ENCODE measurements at regions not wholly inside any gene's neighbourhood (a gene's known extent, or its start where the extent isn't known, plus 50 kb on each side); places are given as distances from the start of the nearest gene placed in this dataset.

- no peak for TF ChIP-seq CTCF (conservative IDR thresholded peaks at IDR 0.05)
- no peak overlapping the region for H3K27ac ChIP-seq
Measured at GRCh38 chr5:176734756-176735342, 75.5 kb upstream of the UNC5A start.

DNA sequence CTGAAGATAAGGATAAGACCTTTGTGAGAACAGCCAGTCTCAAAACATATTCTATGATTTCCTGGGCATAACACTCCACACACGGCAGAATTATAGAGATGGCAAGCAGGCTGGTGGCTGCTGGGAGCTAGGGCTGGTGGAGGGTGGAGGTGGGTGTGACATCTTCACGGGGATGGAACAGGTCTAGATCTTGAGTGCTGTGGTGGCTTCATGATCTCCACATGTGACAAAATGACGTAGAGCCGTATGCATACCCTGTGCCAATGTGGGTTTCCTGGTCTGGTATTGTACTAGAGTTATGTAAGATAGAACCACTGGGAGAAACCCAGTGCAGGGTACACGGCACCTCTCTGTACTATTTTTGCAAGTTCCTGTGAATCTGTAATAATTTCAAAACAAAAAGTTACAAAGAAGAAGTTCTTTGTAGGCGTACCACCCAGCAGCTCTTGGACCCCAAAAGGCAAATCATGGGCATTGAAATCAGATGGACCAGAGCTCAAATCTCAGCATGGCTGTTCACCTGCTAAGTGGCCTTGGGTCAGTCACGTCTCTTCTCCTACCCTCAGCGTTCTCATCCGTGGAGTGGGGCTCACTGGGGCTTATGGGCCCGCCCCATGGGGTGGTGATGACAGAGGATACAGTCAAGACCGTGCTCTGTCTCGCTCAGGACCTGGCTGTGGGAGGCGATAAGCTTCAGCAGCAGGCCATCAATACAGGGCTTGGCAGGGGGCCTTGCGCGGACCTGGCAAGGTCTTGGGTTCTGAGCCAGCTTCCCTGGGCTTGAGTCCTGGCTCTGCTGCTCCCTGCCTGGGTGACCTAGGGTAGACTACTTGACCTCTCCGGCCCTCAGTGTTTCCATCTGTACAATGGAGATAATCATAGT is 74.7 kb upstream of the UNC5A start:
- H3K27ac ChIP-seq, result no peak overlapping the region
- no peak for TF ChIP-seq CTCF (conservative IDR thresholded peaks at IDR 0.05)

DNA sequence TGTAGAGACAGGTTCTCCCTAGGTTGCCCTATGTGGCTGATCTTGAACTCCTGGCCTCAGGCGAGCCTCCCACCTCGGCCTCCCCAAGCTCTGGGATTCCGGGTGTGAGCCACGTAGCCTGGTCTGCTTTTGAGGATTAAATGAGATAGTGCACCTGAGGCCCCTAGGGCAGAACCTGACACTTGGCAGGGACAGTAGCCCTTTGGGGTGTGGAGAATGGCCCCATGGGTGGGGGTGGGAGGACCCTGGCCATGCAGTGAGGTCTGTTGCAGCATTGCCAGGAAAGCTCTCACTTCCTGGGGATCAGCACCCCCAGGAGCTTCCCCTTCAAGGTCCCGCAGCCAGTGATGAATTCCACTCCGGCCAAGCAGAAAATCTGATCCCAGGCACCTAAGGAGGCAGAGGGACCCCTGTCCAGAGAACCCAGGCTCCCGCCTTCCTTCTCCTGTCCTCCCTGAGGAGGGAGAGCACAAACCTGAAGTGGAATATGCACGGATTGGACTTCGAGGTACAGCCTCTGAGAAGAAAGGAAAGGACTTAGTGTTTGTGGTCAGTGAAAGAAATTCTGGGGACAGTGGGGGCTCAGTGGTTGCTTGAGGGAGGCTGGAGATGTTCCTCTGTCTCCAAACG is 73.9 kb upstream of the UNC5A start:
- no peak for TF ChIP-seq CTCF (conservative IDR thresholded peaks at IDR 0.05)
- no peak overlapping the region for H3K27ac ChIP-seq

- no peak for TF ChIP-seq CTCF (conservative IDR thresholded peaks at IDR 0.05)
- no peak overlapping the region for H3K27ac ChIP-seq
Measured at GRCh38 chr5:176736931-176737745, 73.2 kb upstream of the UNC5A start.

DNA sequence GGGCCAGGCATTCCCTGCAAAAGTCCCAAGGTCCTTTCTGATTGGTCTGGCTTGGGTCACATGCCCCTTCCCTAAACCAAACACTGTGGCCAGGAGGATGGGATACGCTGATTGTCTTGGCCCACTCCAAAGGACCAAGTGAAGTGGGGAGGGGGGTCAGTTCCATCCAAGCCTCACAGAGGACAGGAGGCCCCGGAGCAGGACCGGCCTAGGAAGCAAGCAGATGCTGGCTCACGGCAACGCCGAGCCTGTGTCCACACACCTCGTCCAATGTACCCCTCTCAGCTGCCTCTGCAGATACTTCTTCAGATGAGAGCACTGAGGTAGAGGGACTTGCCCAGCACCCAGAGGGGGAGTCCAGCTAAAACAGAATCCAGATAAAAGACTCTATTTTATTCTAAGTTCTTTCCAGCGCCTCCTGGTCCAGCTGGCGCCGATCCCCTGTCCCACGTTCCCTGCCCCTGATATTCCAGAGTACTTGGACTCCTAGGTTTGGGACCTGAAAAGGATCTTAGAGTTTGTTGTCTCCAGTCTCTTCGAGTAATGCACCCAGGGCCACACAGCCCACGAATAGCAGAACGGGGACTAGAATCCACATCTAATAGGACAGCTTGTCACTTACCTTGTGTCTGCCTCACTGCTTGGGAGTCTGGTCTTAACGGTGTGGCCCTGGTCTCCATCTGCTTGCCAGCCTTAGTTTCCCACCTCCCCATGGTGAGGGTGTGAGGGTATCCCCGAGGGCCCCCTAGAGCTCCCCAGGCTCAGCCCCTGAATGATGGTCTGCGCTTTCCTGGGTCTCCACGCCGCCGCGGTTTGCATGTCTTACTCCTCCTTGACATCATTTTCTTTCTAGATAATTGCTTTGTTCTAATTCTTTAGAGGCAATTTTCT is 72.4 kb upstream of the UNC5A start:
- no peak overlapping the region for H3K27ac ChIP-seq
- TF ChIP-seq CTCF (conservative IDR thresholded peaks at IDR 0.05), result no peak

GRCh38 chr5:176738637-176739250 is 71.6 kb upstream of the UNC5A start:
- no peak overlapping the region for H3K27ac ChIP-seq
- TF ChIP-seq CTCF (conservative IDR thresholded peaks at IDR 0.05), result no peak
